Keratinocyte (primary cell): ENCODE measurements at regions not wholly inside any gene's neighbourhood (a gene's known extent, or its start where the extent isn't known, plus 50 kb on each side); places are given as distances from the start of the nearest gene placed in this dataset.

Experiments
- DNase-seq: peaks from one replicate; pipeline ENCODE4 v3.0.0-alpha.2; 2011; ENCODE audit warnings: low read depth, missing footprints, low spot score
- FAIRE-seq: peaks from 2 replicates; lab custom pipeline; 2011; peaks lifted over from hg19 to GRCh38; lab: Jason Lieb, UNC
- H2AFZ ChIP-seq: 2 replicates; pipeline ENCODE4 v1.6.0; 2012; ENCODE audit warnings: low read length, control low read depth, inconsistent platforms; ENCODE audit not compliant: control insufficient read depth
- H3K27ac ChIP-seq: 2 replicates; pipeline ENCODE4 v1.5.1; 2011; ENCODE audit warnings: low read length; ENCODE audit not compliant: control insufficient read depth, insufficient read depth
- H3K27me3 ChIP-seq: 3 replicates; pipeline ENCODE4 v1.6.0; 2011; ENCODE audit warnings: low read length; ENCODE audit not compliant: control insufficient read depth, insufficient read depth; ENCODE audit errors: extremely low read depth
- H3K36me3 ChIP-seq, 2 experiments: 2 replicates in 1 of 2; 3 replicates in 1 of 2; pipeline ENCODE4 v1.5.1; 2011; ENCODE audit warnings: low read length in 2 of 2, mild to moderate bottlenecking in 1 of 2; ENCODE audit not compliant: control insufficient read depth in 2 of 2, insufficient read depth in 2 of 2; ENCODE audit errors: extremely low read depth in 1 of 2
- H3K4me1 ChIP-seq: 3 replicates; pipeline ENCODE4 v1.5.1; 2011; ENCODE audit warnings: low read length; ENCODE audit not compliant: control insufficient read depth, insufficient read depth; ENCODE audit errors: extremely low read depth
- H3K4me2 ChIP-seq: 3 replicates; pipeline ENCODE4 v1.6.0; 2011; ENCODE audit warnings: low read depth, low read length; ENCODE audit not compliant: control insufficient read depth, insufficient read depth; ENCODE audit errors: extremely low read depth
- H3K4me3 ChIP-seq, 3 experiments: fragments of 200-600 bp in 1 of 3; sonication (generic) in 1 of 3; 2 replicates in 2 of 3; 3 replicates in 1 of 3; pipeline ENCODE4 v1.5.1; 2011 to 2016; ENCODE audit warnings: low read length in 3 of 3, mild to moderate bottlenecking in 3 of 3, control low read depth in 2 of 3, inconsistent platforms in 1 of 3, low read depth in 1 of 3, mixed read lengths in 1 of 3, mixed run types in 1 of 3, moderate library complexity in 1 of 3; ENCODE audit not compliant: control insufficient read depth in 2 of 3, insufficient read depth in 2 of 3; ENCODE audit errors: extremely low read depth in 1 of 3
- H3K79me2 ChIP-seq: 2 replicates; pipeline ENCODE4 v1.6.0; 2012; ENCODE audit warnings: low read length; ENCODE audit not compliant: control insufficient read depth, insufficient read depth
- H3K9ac ChIP-seq: 3 replicates; pipeline ENCODE4 v1.6.0; 2011; ENCODE audit warnings: low read length; ENCODE audit not compliant: control insufficient read depth, insufficient read depth; ENCODE audit errors: extremely low read depth
- H3K9me1 ChIP-seq: 3 replicates; pipeline ENCODE4 v1.6.0; 2011; ENCODE audit warnings: low read length; ENCODE audit not compliant: control insufficient read depth, insufficient read depth; ENCODE audit errors: extremely low read depth
- H3K9me3 ChIP-seq: 2 replicates; pipeline ENCODE4 v1.5.1; 2012; ENCODE audit warnings: low read depth, low read length; ENCODE audit not compliant: control insufficient read depth
- H4K20me1 ChIP-seq: 3 replicates; pipeline ENCODE4 v1.6.0; 2011; ENCODE audit warnings: low read length; ENCODE audit not compliant: control insufficient read depth, insufficient read depth; ENCODE audit errors: extremely low read depth
- CTCF ChIP-seq, 3 experiments: IDR thresholded peaks in 1 of 3; conservative IDR thresholded peaks in 1 of 3; optimal IDR thresholded peaks in 1 of 3; 2 replicates in 2 of 3; 3 replicates in 1 of 3; pipeline versions ENCODE3 to v1.5.1; 2011; ENCODE audit warnings: low read length in 3 of 3, mild to moderate bottlenecking in 3 of 3, moderate library complexity in 2 of 3, control low read depth in 1 of 3, inconsistent platforms in 1 of 3; ENCODE audit not compliant: insufficient read depth in 2 of 3; ENCODE audit errors: extremely low read depth in 1 of 3
- EZH2 ChIP-seq: IDR thresholded peaks from one replicate; pipeline ENCODE4 v1.6.1; 2012; ENCODE audit warnings: inconsistent platforms, mild to moderate bottlenecking, low read length, moderate library complexity
- dilution Hi-C: fragments of 300-500 bp; cut with MboI; formaldehyde crosslinking; loops from one replicate; pipeline ENCODE4 v1.7.0; 2020; ENCODE audit warnings: low sequenced_read_pairs; ENCODE audit not compliant: extremely low pct_ligation_motif_present

GRCh38 chr5:114099161-114099560 is 262.7 kb upstream of the KCNN2 start:
- no peak for FAIRE-seq
- dilution Hi-C loops: loop anchor here (25.0 kb wide), 1 partner anchor 363 kb away; no protein-coding TSS in a partner anchor
- H3K27ac ChIP-seq: no peak overlapping the region

GRCh38 chr5:114101153-114101552 is 260.7 kb upstream of the KCNN2 start:
- no peak overlapping the region for H3K4me2 ChIP-seq
- H3K27ac ChIP-seq: no peak overlapping the region
- H3K9me1 ChIP-seq: no peaks in the 10 kb centered on the region
- TF ChIP-seq EZH2 (no peak), CTCF (optimal IDR thresholded peaks at IDR 0.05 in 1 of 3, IDR thresholded peaks at IDR 0.05 in 1 of 3, conservative IDR thresholded peaks at IDR 0.05 in 1 of 3; ENCODE audit: extremely low read depth in 1 of 3, insufficient read depth in 2 of 3, low read length in 3 of 3) (peak; percentile 44 to 63 (median 51))
- H4K20me1 ChIP-seq: no peaks in the 10 kb centered on the region
- no peaks in the 10 kb centered on the region for H3K79me2 ChIP-seq
- H2AFZ ChIP-seq: no peak overlapping the region
- no peak overlapping the region for H3K4me3 ChIP-seq
- no peak for DNase-seq
- H3K4me1 ChIP-seq: no peaks in the 10 kb centered on the region
- no peak for FAIRE-seq
- no peaks in the 10 kb centered on the region for H3K9me3 ChIP-seq
- no peaks in the 10 kb centered on the region for H3K27me3 ChIP-seq
- no peaks in the 10 kb centered on the region for H3K36me3 ChIP-seq
- H3K9ac ChIP-seq: no peak overlapping the region
- dilution Hi-C loops: no loop called here

More at GRCh38 chr5:114099161-114099560, 262.7 kb upstream of the KCNN2 start:
- Histone ChIP-seq H3K4me3 (no peak overlapping the region), H3K27me3 (no peaks in the 10 kb centered on the region), H3K36me3 (no peaks in the 10 kb centered on the region), H2AFZ (no peak overlapping the region), H3K9ac (no peak overlapping the region), H3K79me2 (no peaks in the 10 kb centered on the region), H3K4me1 (no peaks in the 10 kb centered on the region), H3K9me3 (no peaks in the 10 kb centered on the region), H3K9me1 (no peaks in the 10 kb centered on the region), H3K4me2 (no peak overlapping the region), H4K20me1 (no peaks in the 10 kb centered on the region)
- TF ChIP-seq EZH2 (no peak), CTCF (optimal IDR thresholded peaks at IDR 0.05 in 1 of 3, IDR thresholded peaks at IDR 0.05 in 1 of 3, conservative IDR thresholded peaks at IDR 0.05 in 1 of 3; ENCODE audit: extremely low read depth in 1 of 3, insufficient read depth in 2 of 3, low read length in 3 of 3) (no peak)
- DNase-seq: no peak
